ENCODE measurements at regions not wholly inside any gene's neighbourhood (a gene's known extent, or its start where the extent isn't known, plus 50 kb on each side); places are given as distances from the start of the nearest gene placed in this dataset.
"Not testable (repeated sequence)": the region's sequence is repeated elsewhere in the genome, so short reads cannot be mapped to it uniquely, and the experiment has no call there.

DNA sequence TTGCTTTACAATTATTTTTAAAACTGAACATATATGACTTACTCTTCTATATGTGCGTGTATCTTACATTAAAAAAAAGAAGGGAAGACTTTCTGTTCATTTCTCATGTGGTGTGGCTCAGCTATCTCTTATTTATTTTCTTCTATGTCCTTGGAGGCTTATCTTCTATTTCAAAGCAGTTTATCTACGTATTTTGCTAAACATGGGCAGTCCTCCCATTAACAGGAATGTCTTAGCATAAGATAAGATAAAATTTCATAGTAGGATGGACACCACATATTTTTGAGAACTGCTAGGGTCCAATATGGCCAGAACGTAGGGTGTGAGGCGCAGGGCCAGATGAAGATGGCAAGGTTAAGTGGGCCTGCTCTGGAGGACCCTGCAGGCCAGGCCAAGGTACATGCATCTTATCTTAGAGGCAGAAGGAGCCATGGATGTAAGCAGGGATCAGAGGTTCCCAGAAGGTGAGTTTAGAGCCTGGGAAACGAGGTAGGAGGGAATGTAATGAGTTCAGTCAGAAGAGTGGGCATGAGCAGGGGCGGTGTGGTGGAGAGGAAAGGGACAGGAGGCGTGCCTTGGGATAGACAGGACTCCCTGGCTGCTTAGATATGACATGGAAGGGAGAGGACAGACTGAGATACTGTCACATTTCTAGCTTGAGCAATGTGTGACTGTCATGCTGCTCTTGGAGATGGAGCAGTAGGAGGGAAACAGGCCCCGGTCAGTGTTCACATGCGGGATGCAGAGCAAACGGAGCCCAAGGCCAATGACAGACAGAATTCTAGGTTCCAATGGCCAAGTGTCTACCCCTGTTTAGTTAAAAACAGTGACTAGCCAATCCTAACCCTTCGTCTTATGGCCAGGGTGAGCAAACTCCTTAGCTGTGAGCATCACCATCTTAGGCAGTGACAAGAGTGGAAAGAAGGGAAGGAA is 68.6 kb upstream of the MEDAG start:
- ATAC-seq (ENCODE audit: low FRiP score in 2 of 2) (no peak), DNase-seq (no peak)
- Histone ChIP-seq H3K27me3 (no peaks in the 10 kb centered on the region), H3K9me3 (no peaks in the 10 kb centered on the region), H3K27ac (no peak overlapping the region), H3K4me3 (no peak overlapping the region), H3K36me3 (no peaks in the 10 kb centered on the region), H3K4me1 (no peaks in the 10 kb centered on the region)
- TF ChIP-seq POLR2A (IDR thresholded peaks at IDR 0.05) (no peak), EP300 (IDR thresholded peaks at IDR 0.05) (no peak), POLR2AphosphoS5 (IDR thresholded peaks at IDR 0.05) (no peak)
- TF ChIP-seq, protein P1, sequence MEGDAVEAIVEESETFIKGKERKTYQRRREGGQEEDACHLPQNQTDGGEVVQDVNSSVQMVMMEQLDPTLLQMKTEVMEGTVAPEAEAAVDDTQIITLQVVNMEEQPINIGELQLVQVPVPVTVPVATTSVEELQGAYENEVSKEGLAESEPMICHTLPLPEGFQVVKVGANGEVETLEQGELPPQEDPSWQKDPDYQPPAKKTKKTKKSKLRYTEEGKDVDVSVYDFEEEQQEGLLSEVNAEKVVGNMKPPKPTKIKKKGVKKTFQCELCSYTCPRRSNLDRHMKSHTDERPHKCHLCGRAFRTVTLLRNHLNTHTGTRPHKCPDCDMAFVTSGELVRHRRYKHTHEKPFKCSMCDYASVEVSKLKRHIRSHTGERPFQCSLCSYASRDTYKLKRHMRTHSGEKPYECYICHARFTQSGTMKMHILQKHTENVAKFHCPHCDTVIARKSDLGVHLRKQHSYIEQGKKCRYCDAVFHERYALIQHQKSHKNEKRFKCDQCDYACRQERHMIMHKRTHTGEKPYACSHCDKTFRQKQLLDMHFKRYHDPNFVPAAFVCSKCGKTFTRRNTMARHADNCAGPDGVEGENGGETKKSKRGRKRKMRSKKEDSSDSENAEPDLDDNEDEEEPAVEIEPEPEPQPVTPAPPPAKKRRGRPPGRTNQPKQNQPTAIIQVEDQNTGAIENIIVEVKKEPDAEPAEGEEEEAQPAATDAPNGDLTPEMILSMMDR (IDR thresholded peaks at IDR 0.05) = no peak
- WGBS, 2 donors = 90 to 91% methylated on average over 11 of the region's 11 CpGs

DNA sequence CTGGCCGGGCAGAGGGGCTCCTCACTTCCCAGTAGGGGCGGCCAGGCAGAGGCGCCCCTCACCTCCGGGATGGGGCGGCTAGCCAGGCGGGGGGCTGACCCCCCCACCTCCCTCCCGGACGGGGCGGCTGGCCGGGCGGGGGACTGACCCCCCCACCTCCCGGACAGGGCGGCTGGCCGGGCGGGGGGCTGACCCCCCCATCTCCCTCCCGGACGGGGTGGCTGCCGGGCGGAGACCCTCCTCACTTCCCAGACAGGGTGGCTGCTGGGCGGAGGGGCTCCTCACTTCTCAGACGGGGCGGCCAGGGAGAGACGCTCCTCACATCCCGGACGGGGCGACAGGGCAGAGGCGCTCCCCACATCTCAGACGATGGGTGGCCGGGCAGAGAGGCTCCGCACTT is 66.4 kb upstream of the MEDAG start:
- H3K36me3 ChIP-seq; H3K27ac ChIP-seq; H3K4me3 ChIP-seq; ATAC-seq (ENCODE audit: low FRiP score in 2 of 2); H3K9me3 ChIP-seq; H3K27me3 ChIP-seq; H3K4me1 ChIP-seq; DNase-seq: not testable (repeated sequence)
- 90 to 96% methylated on average over 9 to 13 of the region's 30 CpGs for WGBS, 2 donors

DNA sequence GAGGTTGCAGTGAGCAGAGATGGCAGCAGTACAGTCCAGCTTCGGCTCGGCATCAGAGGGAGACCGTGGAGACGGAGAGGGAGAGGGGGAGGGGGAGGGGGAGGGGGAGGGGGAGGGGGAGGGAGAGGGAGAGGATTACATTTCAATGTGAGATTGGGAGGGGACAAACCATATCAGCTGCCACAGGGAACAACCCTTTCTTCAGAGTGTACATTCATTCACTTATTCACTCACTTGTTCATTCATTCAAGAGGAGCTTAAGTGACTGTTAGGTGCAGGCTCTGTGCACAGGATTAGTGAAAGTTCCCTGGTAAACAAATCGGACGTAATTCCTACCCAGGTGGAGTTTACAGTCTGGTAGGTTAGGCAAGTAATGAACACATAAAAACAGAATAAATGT is 65.6 kb upstream of the MEDAG start:
- H3K9me3 ChIP-seq = no peaks in the 10 kb centered on the region
- H3K27ac ChIP-seq = no peak overlapping the region
- no peak for TF ChIP-seq EP300 (IDR thresholded peaks at IDR 0.05)
- no peak for TF ChIP-seq POLR2A (IDR thresholded peaks at IDR 0.05)
- no peak for TF ChIP-seq POLR2AphosphoS5 (IDR thresholded peaks at IDR 0.05)
- TF ChIP-seq, protein P1 (IDR thresholded peaks at IDR 0.05) = no peak
- H3K4me1 ChIP-seq = peaks cover 0 to 4% (median 2%) of the 10 kb centered on the region in 4 donors
- DNase-seq (no peak), ATAC-seq (ENCODE audit: low FRiP score in 2 of 2) (no peak)
- no peak overlapping the region for H3K4me3 ChIP-seq
- WGBS, 2 donors = 86 to 93% methylated on average over 2 to 6 of the region's 6 CpGs
- H3K36me3 ChIP-seq = no peaks in the 10 kb centered on the region
- no peaks in the 10 kb centered on the region for H3K27me3 ChIP-seq

DNA sequence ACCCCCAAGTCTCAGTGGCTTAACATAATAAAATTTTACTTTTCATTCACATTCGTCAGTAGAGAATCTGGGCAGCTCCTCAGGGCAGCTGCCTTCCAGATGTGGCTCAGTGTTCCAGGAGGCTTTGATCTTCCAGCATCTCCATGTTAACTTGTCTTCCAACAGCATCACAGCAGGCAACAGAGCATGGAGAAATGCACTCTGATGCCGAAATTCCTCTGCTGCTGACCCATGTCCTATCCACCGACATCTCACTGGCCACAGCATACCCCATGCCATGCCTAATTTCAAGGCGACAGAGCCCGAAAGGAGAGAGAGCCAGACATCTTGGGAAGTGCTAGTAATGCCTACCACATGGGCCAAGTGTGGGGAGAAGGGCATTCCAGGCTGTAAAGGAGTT is 64.9 kb upstream of the MEDAG start:
- Histone ChIP-seq H3K4me3 (no peak overlapping the region), H3K36me3 (no peaks in the 10 kb centered on the region), H3K27me3 (no peaks in the 10 kb centered on the region), H3K4me1 (peaks cover 0 to 10% (median 4%) of the 10 kb centered on the region in 4 donors), H3K9me3 (no peaks in the 10 kb centered on the region), H3K27ac (no peak overlapping the region)
- TF ChIP-seq EP300 (IDR thresholded peaks at IDR 0.05) (no peak), POLR2AphosphoS5 (IDR thresholded peaks at IDR 0.05) (no peak), POLR2A (IDR thresholded peaks at IDR 0.05) (no peak)
- TF ChIP-seq, protein P1 (IDR thresholded peaks at IDR 0.05) = no peak
- ATAC-seq (ENCODE audit: low FRiP score in 2 of 2) (no peak), DNase-seq (no peak)
- 74 to 80% methylated on average over 5 of the region's 5 CpGs for WGBS, 2 donors

DNA sequence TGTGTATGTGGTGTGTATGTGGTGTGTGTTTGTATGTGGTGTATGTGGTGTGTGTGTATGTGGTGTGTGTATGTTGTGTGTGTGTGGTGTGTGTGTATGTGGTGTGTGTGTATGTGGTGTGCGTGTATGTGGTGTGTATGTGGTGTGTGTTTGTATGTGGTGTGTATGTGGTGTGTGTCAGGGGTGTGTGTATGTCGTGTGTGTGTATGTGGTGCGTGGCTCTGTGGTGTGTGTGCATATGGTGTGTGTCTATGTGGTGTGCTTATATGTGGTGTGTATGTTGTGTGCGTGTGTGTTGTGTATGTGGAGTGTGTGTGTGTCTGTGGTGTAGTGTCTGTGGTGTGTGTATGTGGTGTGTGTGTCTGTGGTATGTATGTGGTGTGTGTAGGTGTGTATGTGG is 62.5 kb upstream of the MEDAG start:
- no peaks in the 10 kb centered on the region for H3K27me3 ChIP-seq
- DNase-seq (no peak), ATAC-seq (ENCODE audit: low FRiP score in 2 of 2) (no peak)
- H3K4me3 ChIP-seq = no peak overlapping the region
- no peak overlapping the region for H3K27ac ChIP-seq
- TF ChIP-seq EP300 (IDR thresholded peaks at IDR 0.05) = no peak
- no peak for TF ChIP-seq POLR2A (IDR thresholded peaks at IDR 0.05)
- no peak for TF ChIP-seq POLR2AphosphoS5 (IDR thresholded peaks at IDR 0.05)
- WGBS, 2 donors = 45 to 71% methylated on average over 4 of the region's 4 CpGs
- no peaks in the 10 kb centered on the region for H3K36me3 ChIP-seq
- H3K4me1 ChIP-seq = peaks cover 0 to 12% (median 4%) of the 10 kb centered on the region in 4 donors
- no peaks in the 10 kb centered on the region for H3K9me3 ChIP-seq

Data from upper lobe of left lung (tissue), 6 donors.